Transverse colon (tissue), 4 donors: ENCODE measurements at regions not wholly inside any gene's neighbourhood (a gene's known extent, or its start where the extent isn't known, plus 50 kb on each side); places are given as distances from the start of the nearest gene placed in this dataset.
A peak's percentile ranks its signal among the peaks of the same experiment; 100 is the strongest.

Experiments used
- DNase-seq: peaks from one replicate; pipeline ENCODE4 v3.0.0-alpha.2; 2019
- H3K27ac ChIP-seq, 4 donors: fragments of 200-600 bp; sonication (generic); 2 replicates each; pipeline ENCODE4 v1.5.1; 2016 to 2018; ENCODE audit warnings: inconsistent platforms in 4 of 4
- H3K27me3 ChIP-seq: fragments of 200-600 bp; sonication (generic); 2 replicates; pipeline ENCODE4 v1.5.1; 2017; ENCODE audit warnings: inconsistent platforms
- H3K36me3 ChIP-seq, 4 donors: fragments of 200-600 bp; sonication (generic); 2 replicates each; pipeline ENCODE4 v1.5.1; 2017 to 2019; ENCODE audit warnings: inconsistent platforms in 4 of 4
- H3K4me1 ChIP-seq, 4 donors: fragments of 200-600 bp; sonication (generic); 2 replicates each; pipeline ENCODE4 v1.5.1; 2017 to 2020; ENCODE audit warnings: inconsistent platforms in 4 of 4
- H3K4me3 ChIP-seq, 4 donors: fragments of 200-600 bp; sonication (generic); 1 replicate in 1 of 4; 2 replicates in 3 of 4; pipeline versions ENCODE4 v1.5.1 to v1.6.1; 2017 to 2019; ENCODE audit warnings: inconsistent platforms in 4 of 4
- H3K9me3 ChIP-seq, 2 donors: fragments of 200-600 bp; sonication (generic); 2 replicates each; pipeline ENCODE4 v1.5.1; 2017 to 2019; ENCODE audit warnings: inconsistent platforms in 2 of 2
- CTCF ChIP-seq, 5 experiments: fragments of 200-600 bp in 3 of 5; fragments of 450-650 bp in 2 of 5; sonication (generic) in 3 of 5; IDR thresholded peaks; 1 replicate in 2 of 5; 2 replicates in 3 of 5; pipeline ENCODE4 v1.5.1; 2016 to 2017; ENCODE audit warnings: antibody characterized with exemption in 5 of 5, inconsistent platforms in 3 of 5, mild to moderate bottlenecking in 2 of 5, moderate library complexity in 1 of 5
- EP300 ChIP-seq: sonication (generic); formaldehyde crosslinking; IDR thresholded peaks from one replicate; pipeline ENCODE4 v1.6.1; 2017; ENCODE audit warnings: antibody characterized with exemption, low read depth
- POLR2A ChIP-seq: fragments of 450-650 bp; IDR thresholded peaks from one replicate; pipeline ENCODE4 v1.6.1; 2016; ENCODE audit warnings: antibody characterized with exemption, mild to moderate bottlenecking, moderate library complexity
- POLR2AphosphoS5 ChIP-seq, 3 donors: sonication (generic); formaldehyde crosslinking; IDR thresholded peaks; one replicate each; pipeline ENCODE4 v1.6.1; 2016; ENCODE audit warnings: antibody characterized with exemption in 3 of 3
- WGBS, 2 donors: methylation state at CpG; one replicate each; pipeline ENCODE4 v1.1.5; 2018; ENCODE audit warnings: low coverage in 1 of 2; 5-methylcytosine and 5-hydroxymethylcytosine counted together
- in situ Hi-C, 4 donors: fragments of 200-750 bp; cut with MboI; loops; one replicate each; pipeline versions ENCODE4 v1.15.0 to v1.15.1; 2017; ENCODE audit warnings: low sequenced_read_pairs in 3 of 4, low pct_ligation_motif_present in 1 of 4, low pct_unique_long_range_greater_than_20kb in 1 of 4
- intact Hi-C: fragments of 100-400 bp; cut with DNase I; formaldehyde crosslinking; loops from one replicate; pipeline ENCODE4 v1.15.1; 2023; ENCODE audit warnings: low total_unique reads

DNA sequence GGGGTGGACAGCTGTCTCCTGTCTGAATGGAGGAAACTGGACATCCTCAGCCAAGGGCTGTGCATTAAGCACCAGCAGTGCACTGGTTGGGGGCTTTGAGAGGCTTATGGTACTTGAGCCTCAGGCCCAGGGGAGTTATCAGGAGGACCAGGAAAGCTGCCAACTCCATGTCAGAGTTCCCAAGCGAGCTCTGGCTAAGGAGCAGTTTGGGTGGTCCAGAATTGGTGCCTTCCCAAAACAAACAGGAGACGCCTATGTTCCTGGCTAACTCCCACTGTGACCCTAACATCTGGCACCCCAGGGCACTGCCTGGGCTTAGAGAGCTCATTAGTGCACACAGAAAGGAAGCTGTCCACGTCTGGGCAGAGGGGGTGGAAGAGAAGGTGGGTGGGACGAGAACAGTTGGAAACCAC, 408.6 kb upstream of the NPVF start:
- DNase-seq = no peak
- H3K36me3 ChIP-seq = no peaks in the 10 kb centered on the region
- H3K27ac ChIP-seq = no peak overlapping the region
- in situ Hi-C loops (no loop called here), intact Hi-C loops (no loop called here)
- WGBS, 2 donors = 53% methylated on average over 4 of the region's 4 CpGs; no CpG with 5 or more reads in 1 of the 2 donors
- H3K4me3 ChIP-seq = no peak overlapping the region
- no peaks in the 10 kb centered on the region for H3K4me1 ChIP-seq
- no peaks in the 10 kb centered on the region for H3K27me3 ChIP-seq
- TF ChIP-seq POLR2AphosphoS5 (IDR thresholded peaks at IDR 0.05) = no peak
- no peak for TF ChIP-seq EP300
- TF ChIP-seq POLR2A = no peak
- no peak for TF ChIP-seq CTCF (IDR thresholded peaks at IDR 0.05)
- no peaks in the 10 kb centered on the region for H3K9me3 ChIP-seq

GRCh38 chr7:25638068-25638467, 409.8 kb upstream of the NPVF start:
- no peaks in the 10 kb centered on the region for H3K36me3 ChIP-seq
- no peaks in the 10 kb centered on the region for H3K27me3 ChIP-seq
- in situ Hi-C loops (no loop called here), intact Hi-C loops (no loop called here)
- no peaks in the 10 kb centered on the region for H3K9me3 ChIP-seq
- TF ChIP-seq EP300 (no peak), POLR2A (no peak), POLR2AphosphoS5 (IDR thresholded peaks at IDR 0.05) (no peak)
- H3K4me3 ChIP-seq = no peak overlapping the region
- no peak for DNase-seq
- peak overlapping the region in 1 of 4 donors; percentile 6 for H3K27ac ChIP-seq
- H3K4me1 ChIP-seq = no peaks in the 10 kb centered on the region

GRCh38 chr7:25638590-25639244, 410.4 kb upstream of the NPVF start:
- no peaks in the 10 kb centered on the region for H3K36me3 ChIP-seq
- H3K27me3 ChIP-seq = no peaks in the 10 kb centered on the region
- H3K4me1 ChIP-seq = no peaks in the 10 kb centered on the region
- H3K9me3 ChIP-seq = no peaks in the 10 kb centered on the region
- no peak for TF ChIP-seq POLR2AphosphoS5 (IDR thresholded peaks at IDR 0.05)
- TF ChIP-seq CTCF (IDR thresholded peaks at IDR 0.05) = no peak
- TF ChIP-seq POLR2A = no peak
- no peak for TF ChIP-seq EP300
- H3K4me3 ChIP-seq = no peak overlapping the region
- in situ Hi-C loops (no loop called here), intact Hi-C loops (no loop called here)
- 66% methylated on average over 7 of the region's 7 CpGs; no CpG with 5 or more reads in 1 of the 2 donors for WGBS, 2 donors
- H3K27ac ChIP-seq = no peak overlapping the region
- DNase-seq = no peak

GRCh38 chr7:25642849-25643248, 414.6 kb upstream of the NPVF start:
- Histone ChIP-seq H3K27ac (no peak overlapping the region), H3K36me3 (no peaks in the 10 kb centered on the region), H3K4me1 (no peaks in the 10 kb centered on the region), H3K4me3 (no peak overlapping the region), H3K27me3 (no peaks in the 10 kb centered on the region), H3K9me3 (no peaks in the 10 kb centered on the region)
- 79 to 87% methylated on average over 3 of the region's 3 CpGs for WGBS, 2 donors
- no peak for DNase-seq
- TF ChIP-seq EP300 = no peak
- TF ChIP-seq POLR2AphosphoS5 (IDR thresholded peaks at IDR 0.05) = no peak
- intact Hi-C loops = no loop called here
- in situ Hi-C loops = no loop called here

DNA sequence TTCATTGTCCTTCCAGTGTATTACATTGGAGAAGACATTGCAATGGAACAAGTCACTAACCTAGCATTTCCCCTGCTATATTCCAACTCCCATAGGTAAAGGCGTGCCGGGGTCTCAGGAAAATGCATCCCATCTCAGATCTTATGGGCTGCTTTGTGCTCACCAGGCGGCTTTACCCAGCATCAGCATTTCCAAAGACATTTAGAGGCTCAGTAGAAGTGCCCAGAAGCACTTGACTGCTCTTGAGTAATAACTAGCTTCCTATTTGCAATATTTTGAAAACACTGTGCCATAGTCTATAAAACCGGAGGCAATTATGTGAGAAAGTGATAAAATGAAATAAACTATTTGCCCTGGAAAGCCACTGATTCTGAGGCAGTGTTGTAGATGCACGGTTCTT, 415.0 kb upstream of the NPVF start:
- DNase-seq = no peak
- TF ChIP-seq POLR2AphosphoS5 (IDR thresholded peaks at IDR 0.05) = no peak
- no peak for TF ChIP-seq EP300
- TF ChIP-seq CTCF (IDR thresholded peaks at IDR 0.05) = no peak
- no peak for TF ChIP-seq POLR2A
- WGBS, 2 donors = 81 to 82% methylated on average over 3 to 5 of the region's 5 CpGs
- intact Hi-C loops = no loop called here
- Histone ChIP-seq H3K36me3 (no peaks in the 10 kb centered on the region), H3K4me3 (no peak overlapping the region), H3K9me3 (no peaks in the 10 kb centered on the region), H3K4me1 (no peaks in the 10 kb centered on the region), H3K27me3 (no peaks in the 10 kb centered on the region), H3K27ac (no peak overlapping the region)
- in situ Hi-C loops = no loop called here
